SIG-M5 treated with dmso at 0.1 percent for 504 hours (cell line): ENCODE measurements at regions not wholly inside any gene's neighbourhood (a gene's known extent, or its start where the extent isn't known, plus 50 kb on each side); places are given as distances from the start of the nearest gene placed in this dataset.

Experiments used
- DNase-seq: peaks from one replicate; lab custom pipeline; 2025; ENCODE audit not compliant: unreplicated experiment; lab: John Stamatoyannopoulos, UW

GRCh38 chr11:110891411-110891810 lies 179.2 kb upstream of the ARHGAP20 start:
- DNase-seq: no peak

- no peak for DNase-seq
Measured at GRCh38 chr11:110890995-110891394, 178.8 kb upstream of the ARHGAP20 start.

- DNase-seq: no peak
Measured at GRCh38 chr11:110886288-110886970, 174.2 kb upstream of the ARHGAP20 start.

- DNase-seq: no peak
Measured at GRCh38 chr11:110883256-110883655, 171.0 kb upstream of the ARHGAP20 start.

- DNase-seq: no peak
Measured at GRCh38 chr11:110878513-110878912, 166.3 kb upstream of the ARHGAP20 start.

- DNase-seq: no peak
Measured at GRCh38 chr11:110874437-110875030, 162.3 kb upstream of the ARHGAP20 start.

- DNase-seq: no peak
Measured at GRCh38 chr11:110873975-110874374, 161.7 kb upstream of the ARHGAP20 start.

GRCh38 chr11:110870816-110871522 lies 158.7 kb upstream of the ARHGAP20 start:
- no peak for DNase-seq

DNA sequence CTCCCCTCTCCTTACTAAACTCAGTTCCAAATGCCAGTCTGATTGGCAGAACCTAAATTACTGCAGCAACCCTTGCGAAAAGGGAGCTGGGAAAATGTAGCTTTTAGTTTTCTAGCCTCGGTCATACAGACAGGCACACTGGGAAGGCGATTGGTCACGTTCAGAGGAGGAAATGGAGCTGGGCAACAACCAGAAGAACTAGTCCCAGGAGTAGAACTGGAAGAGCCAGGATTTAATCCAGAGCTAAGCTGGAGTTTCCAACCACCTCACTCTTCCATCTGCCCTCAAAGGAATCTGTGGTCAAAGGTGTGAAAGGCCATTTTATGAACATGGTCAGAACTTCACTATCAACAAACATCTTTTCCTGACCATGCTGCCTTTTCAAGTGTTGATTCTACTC lies 155.7 kb upstream of the ARHGAP20 start:
- no peak for DNase-seq

DNA sequence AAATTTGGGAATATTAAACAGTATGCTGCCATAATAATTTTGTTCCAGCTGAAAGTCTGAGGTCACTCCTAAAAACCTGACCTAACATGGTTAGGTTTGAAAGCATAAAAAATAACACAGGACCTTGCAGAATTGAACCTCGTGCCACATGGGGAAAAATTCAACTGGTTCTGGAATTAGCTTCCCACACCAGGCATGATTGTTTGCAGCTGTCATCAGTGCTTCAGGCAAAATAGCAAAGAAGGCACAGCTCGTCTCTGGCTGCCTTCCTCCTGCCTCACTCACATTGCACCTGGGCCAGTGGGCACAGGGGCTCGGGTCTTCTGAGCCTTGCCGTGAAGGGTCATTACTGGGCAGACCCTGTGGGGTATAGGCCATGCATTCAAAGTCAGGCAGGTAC lies 153.8 kb upstream of the ARHGAP20 start:
- DNase-seq: no peak

DNA sequence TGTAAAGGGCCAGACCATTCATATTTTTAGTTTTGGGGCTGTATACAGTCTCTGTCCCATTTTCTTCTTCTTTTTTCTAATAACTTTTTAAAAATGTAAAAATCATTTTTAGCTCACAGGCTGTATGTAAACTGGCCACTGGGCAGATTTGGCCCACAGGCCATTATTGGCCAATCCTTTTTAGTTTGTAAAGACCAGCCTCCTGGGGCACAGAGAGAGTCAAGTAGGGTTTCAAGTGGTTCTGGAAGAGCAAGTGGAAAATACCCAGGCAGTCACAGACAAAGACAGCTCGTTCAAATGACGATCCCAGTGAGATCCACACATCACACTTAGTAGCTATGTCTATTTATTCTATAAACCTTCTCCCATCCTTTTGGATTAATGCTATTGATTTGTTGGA lies 150.2 kb upstream of the ARHGAP20 start:
- no peak for DNase-seq

- DNase-seq: no peak
Measured at GRCh38 chr11:110860461-110860860, 148.2 kb upstream of the ARHGAP20 start.

GRCh38 chr11:110859998-110860397 lies 147.8 kb upstream of the ARHGAP20 start:
- no peak for DNase-seq

- no peak for DNase-seq
Measured at GRCh38 chr11:110859240-110859840, 147.1 kb upstream of the ARHGAP20 start.

GRCh38 chr11:110858547-110858921 lies 146.3 kb upstream of the ARHGAP20 start:
- DNase-seq: no peak

DNA sequence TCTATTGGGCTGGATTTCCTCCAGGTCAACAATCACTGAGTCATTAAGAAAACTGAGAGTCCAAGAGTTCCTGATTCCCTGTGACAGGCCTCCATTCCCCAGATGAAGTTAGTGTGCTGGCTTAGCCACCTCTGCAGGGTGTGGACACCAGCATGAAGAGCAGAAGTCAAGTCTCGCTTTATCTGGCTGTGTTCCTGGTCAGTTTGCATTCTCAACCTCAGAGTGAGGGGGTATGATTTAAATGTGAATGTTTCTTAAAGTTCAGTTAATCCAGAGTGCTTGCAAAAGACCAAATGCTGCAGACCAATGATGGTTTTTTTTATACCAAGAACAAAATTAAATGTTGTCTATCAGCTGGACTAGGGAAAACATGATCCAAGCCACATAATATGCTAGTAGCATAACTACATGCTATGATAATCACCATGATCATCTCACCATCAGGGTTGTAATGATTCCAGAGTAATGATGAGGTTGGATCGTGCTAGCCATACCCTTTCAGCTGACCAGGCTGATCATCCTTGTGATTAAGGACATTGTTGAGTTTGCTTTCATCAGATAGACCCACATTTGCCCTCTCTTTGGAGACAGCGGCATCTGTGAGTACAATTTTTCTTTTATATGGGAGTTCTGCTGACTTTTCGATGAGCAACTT lies 145.8 kb upstream of the ARHGAP20 start:
- DNase-seq: no peak

DNA sequence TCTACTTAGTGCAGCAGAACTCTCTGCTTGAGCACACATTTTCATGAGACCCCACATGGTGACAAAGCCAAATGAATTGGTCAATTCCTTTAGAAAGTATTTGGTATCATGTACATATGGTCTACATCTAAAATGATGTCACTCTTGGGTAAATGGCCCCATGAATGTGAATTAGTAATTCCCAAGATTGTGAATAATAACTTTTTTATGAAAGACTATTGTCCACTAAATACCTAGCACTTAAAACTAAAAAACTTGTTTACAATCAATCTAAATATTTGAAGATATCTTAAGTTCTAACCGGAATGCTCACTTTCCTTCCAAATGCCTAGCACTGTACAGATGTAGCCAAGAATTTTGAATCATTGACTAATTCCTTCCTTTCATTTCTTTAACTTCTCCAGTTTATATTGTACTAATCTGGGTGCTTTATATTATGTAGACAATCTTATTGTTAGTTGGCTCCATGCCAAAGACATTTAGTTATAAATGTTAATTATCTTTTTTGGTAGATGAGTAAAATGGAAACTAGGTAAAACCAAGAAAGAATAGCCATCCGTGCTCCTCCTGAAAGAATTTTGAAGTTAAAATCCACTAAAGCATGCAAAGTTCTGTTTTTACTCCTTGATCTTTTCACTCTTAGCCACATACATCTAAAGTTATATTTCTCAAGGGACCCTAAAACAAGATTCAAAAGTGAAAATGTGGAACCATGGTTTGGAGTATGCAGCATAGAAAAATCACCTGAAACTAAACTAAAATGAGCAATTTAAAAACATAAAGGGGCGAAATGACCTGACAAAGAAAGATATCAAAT lies 145.0 kb upstream of the ARHGAP20 start:
- no peak for DNase-seq

GRCh38 chr11:110856340-110856739 lies 144.1 kb upstream of the ARHGAP20 start:
- no peak for DNase-seq

- no peak for DNase-seq
Measured at GRCh38 chr11:110855191-110855590, 143.0 kb upstream of the ARHGAP20 start.

- DNase-seq: no peak
Measured at GRCh38 chr11:110852921-110853490, 140.8 kb upstream of the ARHGAP20 start.
